ENCODE measurements at regions not wholly inside any gene's neighbourhood (a gene's known extent, or its start where the extent isn't known, plus 50 kb on each side); places are given as distances from the start of the nearest gene placed in this dataset.

DNA sequence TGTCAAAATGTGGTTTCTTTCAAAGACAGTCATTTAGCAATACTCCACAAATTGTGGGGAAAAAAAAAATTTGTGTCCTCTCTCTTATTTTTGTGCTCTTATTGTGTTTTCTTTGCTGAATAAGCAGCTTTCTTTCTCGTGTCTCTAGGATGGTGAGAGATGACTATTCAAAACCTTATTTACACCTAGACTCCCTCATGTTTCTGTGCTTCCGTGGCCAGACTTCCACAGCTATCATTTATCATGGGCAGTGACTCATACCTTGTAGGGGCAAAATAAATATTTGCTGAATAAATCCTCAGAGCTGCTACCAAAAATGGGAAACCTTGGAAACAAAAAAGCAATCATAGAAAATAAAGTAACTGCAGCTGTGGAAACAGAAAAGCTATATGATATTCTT is 204.9 kb upstream of the MIR17HG start:
- TF ChIP-seq, protein P1, sequence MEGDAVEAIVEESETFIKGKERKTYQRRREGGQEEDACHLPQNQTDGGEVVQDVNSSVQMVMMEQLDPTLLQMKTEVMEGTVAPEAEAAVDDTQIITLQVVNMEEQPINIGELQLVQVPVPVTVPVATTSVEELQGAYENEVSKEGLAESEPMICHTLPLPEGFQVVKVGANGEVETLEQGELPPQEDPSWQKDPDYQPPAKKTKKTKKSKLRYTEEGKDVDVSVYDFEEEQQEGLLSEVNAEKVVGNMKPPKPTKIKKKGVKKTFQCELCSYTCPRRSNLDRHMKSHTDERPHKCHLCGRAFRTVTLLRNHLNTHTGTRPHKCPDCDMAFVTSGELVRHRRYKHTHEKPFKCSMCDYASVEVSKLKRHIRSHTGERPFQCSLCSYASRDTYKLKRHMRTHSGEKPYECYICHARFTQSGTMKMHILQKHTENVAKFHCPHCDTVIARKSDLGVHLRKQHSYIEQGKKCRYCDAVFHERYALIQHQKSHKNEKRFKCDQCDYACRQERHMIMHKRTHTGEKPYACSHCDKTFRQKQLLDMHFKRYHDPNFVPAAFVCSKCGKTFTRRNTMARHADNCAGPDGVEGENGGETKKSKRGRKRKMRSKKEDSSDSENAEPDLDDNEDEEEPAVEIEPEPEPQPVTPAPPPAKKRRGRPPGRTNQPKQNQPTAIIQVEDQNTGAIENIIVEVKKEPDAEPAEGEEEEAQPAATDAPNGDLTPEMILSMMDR (IDR thresholded peaks at IDR 0.05; ENCODE audit: low read depth, low read length): no peak
- no peak for TF ChIP-seq EZH2phosphoT487 (IDR thresholded peaks at IDR 0.05; ENCODE audit: low read depth)

All from OCI-LY3 (cell line).